ENCODE measurements at regions not wholly inside any gene's neighbourhood (a gene's known extent, or its start where the extent isn't known, plus 50 kb on each side); places are given as distances from the start of the nearest gene placed in this dataset.

- TF ChIP-seq CTCF (conservative IDR thresholded peaks at IDR 0.05): no peak
- H2BK12ac ChIP-seq (ENCODE audit: insufficient read length, low read depth, low read length): no peak overlapping the region
- DNase-seq: no peak
- H3K4ac ChIP-seq (ENCODE audit: low read depth, low read length): no peak overlapping the region
- no peak overlapping the region for H2BK20ac ChIP-seq (ENCODE audit: low read depth, low read length, poor library complexity, severe bottlenecking)
- H3K27ac Mint-ChIP-seq: no peak overlapping the region
- no peaks in the 10 kb centered on the region for H3K27me3 ChIP-seq (ENCODE audit: insufficient read depth, low read length)
- no peak overlapping the region for H2BK5ac ChIP-seq (ENCODE audit: insufficient read length, low read length)
- peaks cover 4 to 10% of the 10 kb centered on the region in 2 experiments for H3K4me1 Mint-ChIP-seq
- H4K5ac ChIP-seq (ENCODE audit: insufficient read length, low read depth, low read length): no peak overlapping the region
- H4K91ac ChIP-seq (ENCODE audit: insufficient read length, low read depth, low read length): no peak overlapping the region
- no peak overlapping the region for H4K8ac ChIP-seq (replicated peaks; ENCODE audit: insufficient read length, low read depth, low read length)
- no peak overlapping the region for H3K9ac ChIP-seq (ENCODE audit: extremely low read depth, insufficient read length, low read length)
- H3K9me3 ChIP-seq (ENCODE audit: control insufficient read depth, low read depth, low read length): no peaks in the 10 kb centered on the region
- H2AK5ac ChIP-seq (ENCODE audit: insufficient read length, low read length): no peak overlapping the region
- H4K20me1 ChIP-seq (ENCODE audit: control insufficient read depth, insufficient read depth, insufficient read length): no peaks in the 10 kb centered on the region
- H3K9me3 Mint-ChIP-seq: peaks cover 5 to 10% of the 10 kb centered on the region in 2 experiments; a peak in 4 of 5 replicates
- no peak overlapping the region for H3K23ac ChIP-seq (ENCODE audit: insufficient read length, low read depth, low read length)
- H3K23me2 ChIP-seq (ENCODE audit: insufficient read length, low read depth, low read length, poor library complexity, severe bottlenecking): no peaks in the 10 kb centered on the region
- no CpG with 5 or more reads among the region's 1 CpG for WGBS (ENCODE audit: extremely low coverage, insufficient read length, low lambda C conversion rate)
- H3K79me2 ChIP-seq (ENCODE audit: insufficient read depth, low read length): no peaks in the 10 kb centered on the region
- H3T11ph ChIP-seq (ENCODE audit: low read length): no peak overlapping the region
- no peak overlapping the region for H3K14ac ChIP-seq (ENCODE audit: insufficient read depth, low read length)
- no peak overlapping the region for H3K4me2 ChIP-seq (ENCODE audit: insufficient read depth, insufficient read length, low read length)
- no peak overlapping the region for H3K27ac ChIP-seq (ENCODE audit: insufficient read length, low read depth, low read length)
- no peak overlapping the region for H2BK15ac ChIP-seq (ENCODE audit: low read depth, low read length)
- no peak overlapping the region for H2BK120ac ChIP-seq (ENCODE audit: low read depth, low read length, poor library complexity, severe bottlenecking)
- H3K36me3 Mint-ChIP-seq (ENCODE audit: insufficient read depth in 1 of 3, low read depth in 3 of 3): peaks cover 0 to 10% (median 2%) of the 10 kb centered on the region in 3 experiments; a peak in 5 of 7 replicates
- H3K27me3 Mint-ChIP-seq (ENCODE audit: low read depth): no peaks in the 10 kb centered on the region; the same call in 1 of the 2 replicates
- H3K18ac ChIP-seq (ENCODE audit: insufficient read length, low read depth, low read length): no peak overlapping the region
- no peaks in the 10 kb centered on the region for H3K79me1 ChIP-seq (ENCODE audit: insufficient read depth, low read depth, low read length, poor library complexity, severe bottlenecking)
- no peaks in the 10 kb centered on the region; the same call in 1 of the 2 replicates for H3K4me1 ChIP-seq (ENCODE audit: insufficient read depth, low read length)
- H3K4me3 Mint-ChIP-seq: no peak overlapping the region
- H3K56ac ChIP-seq (ENCODE audit: insufficient read length, low read depth, low read length): no peak overlapping the region
- no peak overlapping the region for H2AFZ ChIP-seq (ENCODE audit: low read length)
Measured at GRCh38 chr3:194257916-194258668, 93.0 kb downstream of the CPN2 start.

Measured in H9 (cell line).